ENCODE measurements at regions not wholly inside any gene's neighbourhood (a gene's known extent, or its start where the extent isn't known, plus 50 kb on each side); places are given as distances from the start of the nearest gene placed in this dataset.
"Not testable (repeated sequence)": the region's sequence is repeated elsewhere in the genome, so short reads cannot be mapped to it uniquely, and the experiment has no call there.

DNA sequence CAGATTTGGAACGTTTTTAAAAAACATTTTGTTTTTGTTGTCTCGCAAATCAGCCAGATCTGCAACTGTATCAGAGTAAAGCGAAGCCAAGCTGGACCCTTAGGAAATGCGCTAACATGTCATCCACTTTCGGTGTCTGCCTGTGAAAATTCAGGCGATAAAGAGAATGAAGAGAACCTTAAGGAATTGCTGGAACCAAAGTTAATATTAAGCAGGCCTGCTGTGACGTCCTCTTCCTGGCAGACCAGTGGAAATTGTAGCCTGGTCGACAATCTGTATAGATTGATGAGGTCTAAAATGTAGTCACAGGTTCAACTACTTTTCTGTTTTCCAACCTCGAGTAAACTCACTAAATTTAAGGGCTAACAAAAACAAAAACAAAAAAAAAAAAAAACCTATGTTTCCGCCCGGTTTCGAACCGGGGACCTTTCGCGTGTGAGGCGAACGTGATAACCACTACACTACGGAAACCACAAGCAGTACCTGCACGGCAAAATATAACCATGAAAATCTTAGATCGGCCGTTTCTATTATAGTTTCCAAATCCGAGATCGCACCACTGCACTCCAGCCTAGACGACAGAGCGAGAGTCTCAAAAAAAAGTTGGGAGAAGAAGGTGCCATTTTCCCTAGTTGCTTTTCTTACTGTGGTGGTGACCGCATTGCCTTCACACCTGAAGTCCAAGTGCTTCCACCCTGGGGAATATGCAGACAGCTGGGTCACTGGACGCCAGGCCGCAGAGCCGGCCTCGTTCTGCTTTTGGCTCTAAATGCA lies 70.2 kb upstream of the FCGR1A start:
- TF ChIP-seq, protein P1, sequence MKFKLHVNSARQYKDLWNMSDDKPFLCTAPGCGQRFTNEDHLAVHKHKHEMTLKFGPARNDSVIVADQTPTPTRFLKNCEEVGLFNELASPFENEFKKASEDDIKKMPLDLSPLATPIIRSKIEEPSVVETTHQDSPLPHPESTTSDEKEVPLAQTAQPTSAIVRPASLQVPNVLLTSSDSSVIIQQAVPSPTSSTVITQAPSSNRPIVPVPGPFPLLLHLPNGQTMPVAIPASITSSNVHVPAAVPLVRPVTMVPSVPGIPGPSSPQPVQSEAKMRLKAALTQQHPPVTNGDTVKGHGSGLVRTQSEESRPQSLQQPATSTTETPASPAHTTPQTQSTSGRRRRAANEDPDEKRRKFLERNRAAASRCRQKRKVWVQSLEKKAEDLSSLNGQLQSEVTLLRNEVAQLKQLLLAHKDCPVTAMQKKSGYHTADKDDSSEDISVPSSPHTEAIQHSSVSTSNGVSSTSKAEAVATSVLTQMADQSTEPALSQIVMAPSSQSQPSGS (IDR thresholded peaks at IDR 0.05; ENCODE audit: low read length): not testable (repeated sequence)
- not testable (repeated sequence) for TF ChIP-seq EZH2 (IDR thresholded peaks at IDR 0.05; ENCODE audit: low read depth, low read length, severe bottlenecking); CHD2 (IDR thresholded peaks at IDR 0.05; ENCODE audit: low read length); NANOG (IDR thresholded peaks at IDR 0.05; ENCODE audit: insufficient read depth, low read depth, low read length, poor library complexity, severe bottlenecking); SP1 (IDR thresholded peaks at IDR 0.05; ENCODE audit: low read depth, low read length)
